ENCODE measurements at regions not wholly inside any gene's neighbourhood (a gene's known extent, or its start where the extent isn't known, plus 50 kb on each side); places are given as distances from the start of the nearest gene placed in this dataset.

DNA sequence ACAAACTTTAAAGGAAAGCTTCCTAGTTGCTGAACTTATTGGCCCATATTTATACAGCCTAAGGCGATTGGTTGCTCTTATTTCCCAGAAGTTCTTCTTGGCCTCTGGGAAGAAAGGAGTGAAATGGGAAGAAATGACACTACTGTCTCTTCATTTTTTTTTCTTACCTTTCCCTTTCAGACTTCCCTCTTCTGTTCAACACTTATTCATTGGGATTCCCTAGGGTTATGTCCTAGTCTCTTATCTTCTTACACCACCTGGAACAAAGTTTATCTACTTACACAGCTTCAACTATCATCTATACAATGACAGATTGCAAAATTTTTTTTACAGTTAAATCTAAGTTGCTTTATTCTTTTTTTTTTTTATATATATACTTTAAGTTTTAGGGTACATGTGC lies 68.0 kb downstream of the SNX12 start:
- DNase-seq = peak; percentile 28

DNA sequence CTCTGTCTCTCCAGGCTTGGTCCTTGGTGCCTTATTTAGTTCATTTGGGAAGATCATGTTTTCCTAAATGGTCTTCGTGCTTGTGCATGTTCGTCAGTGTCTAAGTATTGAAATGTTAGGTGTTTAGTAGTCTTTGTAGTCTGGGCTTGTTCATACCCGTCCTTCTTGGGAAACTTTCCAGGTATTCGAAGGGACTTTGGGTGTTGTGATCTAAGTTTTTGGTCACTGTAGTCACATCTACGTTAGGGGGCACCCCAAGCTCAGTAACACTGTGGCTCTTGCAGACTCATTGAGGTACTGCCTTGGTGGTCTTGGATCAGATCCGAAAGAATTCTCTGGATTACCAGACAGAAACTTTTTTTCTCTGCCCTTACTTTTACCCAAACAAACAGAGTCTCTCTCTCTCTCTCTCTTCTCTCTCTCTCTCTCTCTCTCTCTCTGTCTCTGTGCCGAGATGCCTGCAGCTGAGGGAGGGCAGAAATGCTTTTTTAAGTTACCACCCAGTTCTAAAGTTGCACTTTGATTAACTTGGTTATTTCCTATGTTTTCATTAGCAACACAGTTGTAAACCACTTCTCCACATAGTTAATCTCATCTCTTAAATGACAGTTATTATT lies 67.6 kb upstream of the SLC7A3 start:
- DNase-seq = peak; percentile 63

GRCh38 chrX:70995338-70995737 lies 64.4 kb upstream of the SLC7A3 start:
- DNase-seq = no peak

- DNase-seq = no peak
Measured at GRCh38 chrX:70988425-70988824, 57.5 kb upstream of the SLC7A3 start.

All from hematopoietic multipotent progenitor cell treated with erythropoietin and hydrocortisone succinate and interleukin-3 and kit ligand, for 6 days (in vitro differentiated cells).